DND-41 (cell line): ENCODE measurements at regions not wholly inside any gene's neighbourhood (a gene's known extent, or its start where the extent isn't known, plus 50 kb on each side); places are given as distances from the start of the nearest gene placed in this dataset.

Experiments
- ATAC-seq: fragments of 200-7000 bp; cut with Tn5 transposase; 3 replicates; pipeline ENCODE4 v1.9.1; 2021; ENCODE audit warnings: low read depth; ENCODE audit not compliant: insufficient read depth
- DNase-seq: peaks from one replicate; pipeline ENCODE4 v3.0.0-alpha.2; 2020
- H2AFZ ChIP-seq: 2 replicates; pipeline ENCODE4 v1.6.0; 2012; ENCODE audit warnings: low read depth, low read length
- H3K27ac ChIP-seq: 2 replicates; pipeline ENCODE4 v1.5.1; 2012; ENCODE audit warnings: low read length, inconsistent platforms
- H3K27me3 ChIP-seq: fragments of 200-600 bp; sonication (generic); 2 replicates; pipeline ENCODE4 v1.6.0; 2012; ENCODE audit warnings: low read length, mild to moderate bottlenecking, inconsistent platforms; ENCODE audit not compliant: insufficient read depth, poor library complexity
- H3K36me3 ChIP-seq: 2 replicates; pipeline ENCODE4 v1.5.1; 2012; ENCODE audit warnings: low read length, inconsistent platforms; ENCODE audit not compliant: insufficient read depth
- H3K4me1 ChIP-seq: 2 replicates; pipeline ENCODE4 v1.5.1; 2012; ENCODE audit warnings: mild to moderate bottlenecking, low read length; ENCODE audit not compliant: insufficient read depth
- H3K4me2 ChIP-seq: 2 replicates; pipeline ENCODE4 v1.6.0; 2012; ENCODE audit warnings: mild to moderate bottlenecking, moderate library complexity, low read length, inconsistent platforms; ENCODE audit not compliant: insufficient read depth
- H3K4me3 ChIP-seq, 2 experiments: fragments of 200-600 bp in 1 of 2; shearing (Covaris generic) in 1 of 2; 2 replicates each; pipeline ENCODE4 v1.5.1; 2012 to 2016; ENCODE audit warnings: inconsistent platforms in 2 of 2, low read length in 2 of 2, mild to moderate bottlenecking in 2 of 2, low read depth in 1 of 2, moderate library complexity in 1 of 2
- H3K79me2 ChIP-seq: 2 replicates; pipeline ENCODE4 v1.6.0; 2012; ENCODE audit warnings: low read length, inconsistent platforms; ENCODE audit not compliant: insufficient read depth
- H3K9ac ChIP-seq: 2 replicates; pipeline ENCODE4 v1.6.0; 2012; ENCODE audit warnings: low read depth, mild to moderate bottlenecking, inconsistent platforms, low read length, moderate library complexity
- H3K9me3 ChIP-seq: 2 replicates; pipeline ENCODE4 v1.5.1; 2012; ENCODE audit warnings: low read length, moderate library complexity, mild to moderate bottlenecking, inconsistent platforms; ENCODE audit not compliant: insufficient read depth, severe bottlenecking
- H4K20me1 ChIP-seq: 2 replicates; pipeline ENCODE4 v1.6.0; 2012; ENCODE audit warnings: low read length; ENCODE audit not compliant: insufficient read depth
- EZH2 ChIP-seq: IDR thresholded peaks from 3 replicates; pipeline ENCODE4 v1.6.1; 2012; ENCODE audit warnings: borderline replicate concordance, low read depth, mild to moderate bottlenecking, moderate library complexity, low read length, inconsistent platforms; ENCODE audit not compliant: severe bottlenecking
- TF ChIP-seq, protein P1 (sequence below): IDR thresholded peaks from 2 replicates; pipeline ENCODE4 v1.5.1; 2012; ENCODE audit warnings: borderline replicate concordance, low read length, moderate library complexity, mild to moderate bottlenecking; ENCODE audit not compliant: poor library complexity, severe bottlenecking; ENCODE audit errors: extremely low read depth

DNA sequence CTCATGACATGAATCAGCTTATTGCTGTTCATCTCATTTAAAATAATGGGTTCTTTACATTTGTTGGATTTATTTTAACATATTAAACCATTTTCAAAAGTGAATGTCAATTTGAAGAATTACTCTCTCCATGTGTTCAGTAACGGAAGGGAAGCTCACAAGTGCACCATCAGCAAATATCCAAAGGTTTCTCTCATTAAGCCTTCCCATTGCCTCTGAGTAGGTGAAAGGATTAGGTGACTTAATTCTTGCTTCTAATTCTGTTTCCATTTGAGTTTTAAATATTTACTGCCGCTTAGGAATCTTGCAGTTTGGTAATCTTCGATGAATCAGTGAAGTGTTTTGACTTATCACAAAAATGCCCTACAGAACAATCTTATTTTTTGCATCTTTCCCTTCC is 145.1 kb upstream of the NYAP2 start:
- no peak overlapping the region for H3K27ac ChIP-seq
- DNase-seq (no peak), ATAC-seq (no peak)
- no peak overlapping the region for H3K4me2 ChIP-seq
- TF ChIP-seq, protein P1, sequence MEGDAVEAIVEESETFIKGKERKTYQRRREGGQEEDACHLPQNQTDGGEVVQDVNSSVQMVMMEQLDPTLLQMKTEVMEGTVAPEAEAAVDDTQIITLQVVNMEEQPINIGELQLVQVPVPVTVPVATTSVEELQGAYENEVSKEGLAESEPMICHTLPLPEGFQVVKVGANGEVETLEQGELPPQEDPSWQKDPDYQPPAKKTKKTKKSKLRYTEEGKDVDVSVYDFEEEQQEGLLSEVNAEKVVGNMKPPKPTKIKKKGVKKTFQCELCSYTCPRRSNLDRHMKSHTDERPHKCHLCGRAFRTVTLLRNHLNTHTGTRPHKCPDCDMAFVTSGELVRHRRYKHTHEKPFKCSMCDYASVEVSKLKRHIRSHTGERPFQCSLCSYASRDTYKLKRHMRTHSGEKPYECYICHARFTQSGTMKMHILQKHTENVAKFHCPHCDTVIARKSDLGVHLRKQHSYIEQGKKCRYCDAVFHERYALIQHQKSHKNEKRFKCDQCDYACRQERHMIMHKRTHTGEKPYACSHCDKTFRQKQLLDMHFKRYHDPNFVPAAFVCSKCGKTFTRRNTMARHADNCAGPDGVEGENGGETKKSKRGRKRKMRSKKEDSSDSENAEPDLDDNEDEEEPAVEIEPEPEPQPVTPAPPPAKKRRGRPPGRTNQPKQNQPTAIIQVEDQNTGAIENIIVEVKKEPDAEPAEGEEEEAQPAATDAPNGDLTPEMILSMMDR = no peak
- no peak for TF ChIP-seq EZH2
- no peaks in the 10 kb centered on the region for H4K20me1 ChIP-seq
- no peak overlapping the region for H2AFZ ChIP-seq
- H3K36me3 ChIP-seq = no peaks in the 10 kb centered on the region
- H3K9ac ChIP-seq = no peak overlapping the region
- no peaks in the 10 kb centered on the region for H3K27me3 ChIP-seq
- no peaks in the 10 kb centered on the region for H3K79me2 ChIP-seq
- H3K9me3 ChIP-seq = no peaks in the 10 kb centered on the region
- no peaks in the 10 kb centered on the region for H3K4me1 ChIP-seq
- no peak overlapping the region for H3K4me3 ChIP-seq

DNA sequence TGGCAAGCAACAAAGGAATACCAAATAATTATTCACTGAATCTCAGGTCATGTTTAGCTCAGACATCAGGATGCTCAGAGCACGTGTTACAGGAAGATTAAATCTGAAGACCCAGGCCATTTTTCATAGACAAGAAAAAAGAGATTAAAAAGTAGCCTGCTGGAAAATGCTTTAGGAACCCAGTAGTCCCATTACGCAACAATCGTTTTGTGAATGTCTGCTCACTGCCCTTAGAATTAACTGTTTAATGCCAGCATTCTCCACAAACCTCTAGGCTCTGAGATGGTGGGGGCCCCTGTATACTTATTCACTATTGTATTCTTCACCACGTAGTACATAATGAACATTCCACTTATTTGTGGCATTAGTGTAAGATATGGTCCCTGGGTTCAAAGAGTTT is 154.6 kb upstream of the NYAP2 start:
- H3K27ac ChIP-seq = no peak overlapping the region
- no peak for ATAC-seq
- TF ChIP-seq EZH2 = no peak
- TF ChIP-seq, protein P1 = no peak
- no peak overlapping the region for H2AFZ ChIP-seq
- H3K4me3 ChIP-seq = no peak overlapping the region
- H3K9ac ChIP-seq = no peak overlapping the region
- H3K4me2 ChIP-seq = no peak overlapping the region
- no peak for DNase-seq
- no peaks in the 10 kb centered on the region for H3K27me3 ChIP-seq
- H3K79me2 ChIP-seq = no peaks in the 10 kb centered on the region
- no peaks in the 10 kb centered on the region for H3K36me3 ChIP-seq
- H3K4me1 ChIP-seq = no peaks in the 10 kb centered on the region
- H4K20me1 ChIP-seq = no peaks in the 10 kb centered on the region
- H3K9me3 ChIP-seq = no peaks in the 10 kb centered on the region

GRCh38 chr2:225236769-225237323 is 162.7 kb upstream of the NYAP2 start:
- Histone ChIP-seq H3K4me1 (no peaks in the 10 kb centered on the region), H3K9ac (no peak overlapping the region), H3K4me3 (no peak overlapping the region), H3K79me2 (no peaks in the 10 kb centered on the region), H3K27me3 (peaks cover 2% of the 10 kb centered on the region), H3K27ac (no peak overlapping the region), H3K9me3 (no peaks in the 10 kb centered on the region), H3K36me3 (no peaks in the 10 kb centered on the region), H3K4me2 (no peak overlapping the region), H4K20me1 (no peaks in the 10 kb centered on the region), H2AFZ (no peak overlapping the region)
- TF ChIP-seq, protein P1 = no peak
- no peak for TF ChIP-seq EZH2
- DNase-seq = no peak
- ATAC-seq = no peak

- no peak overlapping the region for H2AFZ ChIP-seq
- no peaks in the 10 kb centered on the region for H3K9me3 ChIP-seq
- H3K36me3 ChIP-seq = no peaks in the 10 kb centered on the region
- no peak overlapping the region for H3K9ac ChIP-seq
- DNase-seq = no peak
- no peaks in the 10 kb centered on the region for H4K20me1 ChIP-seq
- no peaks in the 10 kb centered on the region for H3K79me2 ChIP-seq
- H3K27ac ChIP-seq = no peak overlapping the region
- no peak overlapping the region for H3K4me2 ChIP-seq
- no peak for TF ChIP-seq EZH2
- TF ChIP-seq, protein P1 = no peak
- H3K4me3 ChIP-seq = no peak overlapping the region
- H3K4me1 ChIP-seq = no peaks in the 10 kb centered on the region
- no peak for ATAC-seq
- H3K27me3 ChIP-seq = no peaks in the 10 kb centered on the region
Measured at GRCh38 chr2:225233234-225233633, 166.3 kb upstream of the NYAP2 start.
